ENCODE measurements at regions not wholly inside any gene's neighbourhood (a gene's known extent, or its start where the extent isn't known, plus 50 kb on each side); places are given as distances from the start of the nearest gene placed in this dataset.

DNA sequence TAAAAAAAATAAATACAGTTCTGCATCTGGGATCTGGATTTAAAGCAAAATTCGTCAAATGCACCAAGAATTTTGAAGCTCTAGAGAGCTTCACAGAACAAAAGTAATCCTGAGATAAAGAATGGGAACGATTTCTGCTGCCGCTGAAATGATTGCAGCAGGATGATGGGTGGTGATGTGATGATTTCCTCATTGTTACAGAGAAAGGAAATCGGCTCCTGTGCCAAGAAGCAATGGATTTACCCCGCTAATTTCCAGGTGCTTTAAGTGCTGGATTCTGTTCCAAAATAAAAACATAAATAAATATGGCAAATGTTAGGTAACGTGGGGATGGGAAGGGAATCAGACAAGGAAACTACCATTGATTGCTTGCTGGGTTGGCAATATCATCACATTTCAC is 1067.9 kb upstream of the MAP3K7 start:
- Mint-ChIP-seq H3K4me1 (no peaks in the 10 kb centered on the region), H3K36me3 (ENCODE audit: low read depth) (no peaks in the 10 kb centered on the region), H3K4me3 (no peak overlapping the region), H3K27me3 (no peaks in the 10 kb centered on the region), H3K9me3 (peaks cover 9% of the 10 kb centered on the region), H3K27ac (no peak overlapping the region)
- intact Hi-C loops (cut with micrococcal nuclease) = no loop called here
- no peak for ATAC-seq (ENCODE audit: low read depth)
- ChIA-PET POLR2A (no interaction called here), CTCF (no interaction called here)
- TF ChIP-seq, protein P1, sequence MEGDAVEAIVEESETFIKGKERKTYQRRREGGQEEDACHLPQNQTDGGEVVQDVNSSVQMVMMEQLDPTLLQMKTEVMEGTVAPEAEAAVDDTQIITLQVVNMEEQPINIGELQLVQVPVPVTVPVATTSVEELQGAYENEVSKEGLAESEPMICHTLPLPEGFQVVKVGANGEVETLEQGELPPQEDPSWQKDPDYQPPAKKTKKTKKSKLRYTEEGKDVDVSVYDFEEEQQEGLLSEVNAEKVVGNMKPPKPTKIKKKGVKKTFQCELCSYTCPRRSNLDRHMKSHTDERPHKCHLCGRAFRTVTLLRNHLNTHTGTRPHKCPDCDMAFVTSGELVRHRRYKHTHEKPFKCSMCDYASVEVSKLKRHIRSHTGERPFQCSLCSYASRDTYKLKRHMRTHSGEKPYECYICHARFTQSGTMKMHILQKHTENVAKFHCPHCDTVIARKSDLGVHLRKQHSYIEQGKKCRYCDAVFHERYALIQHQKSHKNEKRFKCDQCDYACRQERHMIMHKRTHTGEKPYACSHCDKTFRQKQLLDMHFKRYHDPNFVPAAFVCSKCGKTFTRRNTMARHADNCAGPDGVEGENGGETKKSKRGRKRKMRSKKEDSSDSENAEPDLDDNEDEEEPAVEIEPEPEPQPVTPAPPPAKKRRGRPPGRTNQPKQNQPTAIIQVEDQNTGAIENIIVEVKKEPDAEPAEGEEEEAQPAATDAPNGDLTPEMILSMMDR (IDR thresholded peaks at IDR 0.05) = no peak
- DNase-seq = no peak

DNA sequence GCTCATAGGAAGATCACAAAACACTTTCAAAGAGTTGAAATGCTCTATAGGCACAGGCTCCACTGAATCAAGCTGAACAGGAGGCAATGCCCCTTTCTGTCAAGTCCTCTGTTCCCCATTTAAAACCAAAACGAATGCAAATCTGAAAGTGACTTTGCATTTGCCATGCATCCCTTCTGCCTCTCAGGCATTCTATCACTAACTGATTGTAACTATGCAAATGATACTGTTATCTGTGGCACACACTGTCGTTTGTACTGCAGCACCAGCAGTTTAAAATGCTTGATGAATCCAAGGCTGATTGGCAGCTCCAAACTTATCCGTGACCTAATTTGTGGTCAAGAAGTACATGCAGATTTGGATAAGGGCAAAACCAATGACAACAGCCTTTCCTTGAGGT is 1067.5 kb upstream of the MAP3K7 start:
- intact Hi-C loops (cut with micrococcal nuclease) = no loop called here
- H3K4me1 Mint-ChIP-seq = no peaks in the 10 kb centered on the region
- POLR2A ChIA-PET = no interaction called here
- peaks cover 9% of the 10 kb centered on the region for H3K9me3 Mint-ChIP-seq
- H3K4me3 Mint-ChIP-seq = no peak overlapping the region
- TF ChIP-seq, protein P1 (IDR thresholded peaks at IDR 0.05) = no peak
- no peaks in the 10 kb centered on the region for H3K36me3 Mint-ChIP-seq (ENCODE audit: low read depth)
- H3K27me3 Mint-ChIP-seq = no peaks in the 10 kb centered on the region
- no peak overlapping the region for H3K27ac Mint-ChIP-seq
- DNase-seq (no peak), ATAC-seq (ENCODE audit: low read depth) (no peak)
- CTCF ChIA-PET = no interaction called here

GRCh38 chr6:91653895-91654294 is 1067.0 kb upstream of the MAP3K7 start:
- no peak for ATAC-seq (ENCODE audit: low read depth)
- Mint-ChIP-seq H3K36me3 (ENCODE audit: low read depth) (no peaks in the 10 kb centered on the region), H3K9me3 (peaks cover 9% of the 10 kb centered on the region), H3K4me1 (no peaks in the 10 kb centered on the region), H3K27ac (no peak overlapping the region), H3K27me3 (no peaks in the 10 kb centered on the region), H3K4me3 (no peak overlapping the region)
- ChIA-PET CTCF (no interaction called here), POLR2A (no interaction called here)
- DNase-seq = no peak
- intact Hi-C loops (cut with micrococcal nuclease) = no loop called here
- TF ChIP-seq, protein P1 (IDR thresholded peaks at IDR 0.05) = no peak

DNA sequence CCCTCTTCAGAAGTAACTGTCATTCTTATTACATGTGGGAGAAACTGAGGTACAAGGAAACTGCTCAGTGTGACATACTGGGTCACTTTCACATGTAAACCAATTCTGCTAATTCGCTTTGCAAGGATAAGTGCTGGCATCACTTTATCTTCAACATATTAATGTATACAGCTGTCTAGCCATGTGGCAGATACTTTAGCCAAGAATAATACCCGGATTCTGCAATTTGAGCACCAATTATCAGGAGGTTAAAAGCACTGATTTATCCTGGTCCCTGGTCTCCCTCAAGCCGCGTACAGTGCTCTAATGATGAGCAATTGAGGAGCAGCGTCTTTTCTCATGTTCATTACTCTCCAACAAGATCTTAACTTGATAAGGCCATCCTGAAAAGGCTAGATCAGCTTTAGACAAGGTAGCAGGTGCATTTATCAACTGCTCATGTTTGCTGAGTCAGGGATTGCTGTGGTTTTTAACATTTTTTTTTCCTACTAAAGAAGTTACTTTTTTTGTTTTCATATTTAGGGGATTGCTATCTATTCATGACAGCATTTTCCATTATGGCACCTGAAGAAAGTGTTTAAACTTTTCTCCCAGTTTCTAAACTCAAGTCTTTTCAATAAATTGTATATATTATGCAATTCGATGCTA is 1066.3 kb upstream of the MAP3K7 start:
- POLR2A ChIA-PET = no interaction called here
- H3K27ac Mint-ChIP-seq = no peak overlapping the region
- no peaks in the 10 kb centered on the region for H3K27me3 Mint-ChIP-seq

DNA sequence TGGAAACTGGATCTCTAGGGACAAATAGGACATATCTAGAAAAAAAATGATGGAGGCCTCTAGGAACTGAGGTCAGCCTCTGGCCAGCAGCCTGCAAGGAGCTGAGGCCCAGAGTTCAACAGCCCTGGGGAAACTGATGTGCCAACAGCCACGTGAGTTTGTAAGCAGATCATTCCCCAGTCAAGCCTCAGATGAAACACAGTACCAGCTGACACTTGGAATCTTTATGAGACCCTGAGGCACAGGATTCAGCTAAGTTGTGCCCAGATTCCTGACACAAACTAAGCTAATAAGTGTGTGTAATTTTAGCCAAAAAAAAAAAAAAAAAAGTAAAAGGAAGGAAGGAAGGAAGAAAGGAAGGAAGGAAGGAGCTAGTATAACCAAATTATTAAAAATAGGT is 1059.8 kb upstream of the MAP3K7 start:
- Mint-ChIP-seq H3K4me3 (no peak overlapping the region), H3K9me3 (no peaks in the 10 kb centered on the region), H3K27me3 (no peaks in the 10 kb centered on the region), H3K27ac (no peak overlapping the region), H3K36me3 (ENCODE audit: low read depth) (no peaks in the 10 kb centered on the region), H3K4me1 (no peaks in the 10 kb centered on the region)
- CTCF ChIA-PET = no interaction called here
- no peak for ATAC-seq (ENCODE audit: low read depth)
- TF ChIP-seq, protein P1 (IDR thresholded peaks at IDR 0.05) = no peak
- POLR2A ChIA-PET = no interaction called here
- intact Hi-C loops (cut with micrococcal nuclease) = no loop called here
- no peak for DNase-seq

More for the DNA sequence above, 1066.3 kb upstream of the MAP3K7 start:
- Mint-ChIP-seq H3K36me3 (ENCODE audit: low read depth) (no peaks in the 10 kb centered on the region), H3K4me3 (no peak overlapping the region), H3K9me3 (peaks cover 9% of the 10 kb centered on the region), H3K4me1 (no peaks in the 10 kb centered on the region)
- CTCF ChIA-PET = no interaction called here
- TF ChIP-seq, protein P1 (IDR thresholded peaks at IDR 0.05) = no peak
- intact Hi-C loops (cut with micrococcal nuclease) = no loop called here
- DNase-seq (no peak), ATAC-seq (ENCODE audit: low read depth) (no peak)

Measured in activated B cell treated with CpG ODN at 0.5 μM for 24 hours (primary cell).